ENCODE measurements at regions not wholly inside any gene's neighbourhood (a gene's known extent, or its start where the extent isn't known, plus 50 kb on each side); places are given as distances from the start of the nearest gene placed in this dataset.

- no peak for TF ChIP-seq CTCF (IDR thresholded peaks at IDR 0.05; ENCODE audit: low read depth, low read length)
- no peak overlapping the region for H3K4me3 ChIP-seq (ENCODE audit: low read depth, low read length)
These were observed 187.0 kb downstream of the FBXO8 start for GRCh38 chr4:174096456-174096855.

- TF ChIP-seq CTCF (IDR thresholded peaks at IDR 0.05; ENCODE audit: low read depth, low read length) = no peak
- no peak overlapping the region for H3K4me3 ChIP-seq (ENCODE audit: low read depth, low read length)
These were observed 192.3 kb downstream of the FBXO8 start for GRCh38 chr4:174091130-174091529.

DNA sequence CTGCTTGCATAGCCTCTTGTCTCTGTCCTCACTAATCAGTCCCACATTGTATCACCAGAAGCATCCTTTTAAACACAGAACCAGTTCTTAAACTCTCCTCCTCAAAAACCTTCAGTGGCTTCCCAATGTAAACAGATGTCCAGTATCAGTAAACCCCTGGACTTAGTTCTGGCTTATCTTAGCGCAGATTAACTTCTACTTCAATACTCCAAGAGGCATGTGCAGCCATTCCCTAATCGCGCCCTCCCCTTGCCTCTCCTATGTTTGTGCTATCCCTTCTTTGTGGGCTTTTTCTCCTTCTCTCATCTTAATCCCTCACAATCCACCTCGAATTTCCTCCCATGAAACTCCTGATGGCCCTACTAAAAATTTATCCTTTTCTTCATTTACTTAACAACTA, 193.8 kb downstream of the FBXO8 start:
- H3K4me3 ChIP-seq (ENCODE audit: low read depth, low read length) = no peak overlapping the region
- no peak for TF ChIP-seq CTCF (IDR thresholded peaks at IDR 0.05; ENCODE audit: low read depth, low read length)

DNA sequence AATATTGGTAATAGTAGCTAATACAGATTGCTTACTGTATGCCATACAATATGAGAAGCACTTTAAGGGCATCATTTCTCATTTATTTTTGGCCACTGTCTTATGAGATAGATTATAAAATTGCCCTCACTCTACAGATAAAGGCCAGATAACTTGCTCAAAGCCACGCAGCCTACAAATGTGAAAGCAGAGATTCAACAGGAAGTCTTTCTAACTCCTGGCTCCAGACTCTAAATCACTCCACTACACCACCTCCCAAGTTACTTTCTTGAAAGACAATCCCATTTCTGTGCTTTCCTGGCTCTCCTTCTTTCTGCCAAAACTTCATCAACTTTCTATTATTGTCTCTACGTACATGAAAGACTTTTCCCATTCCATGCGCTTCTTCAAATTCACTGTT, 194.7 kb downstream of the FBXO8 start:
- no peak for TF ChIP-seq CTCF (IDR thresholded peaks at IDR 0.05; ENCODE audit: low read depth, low read length)
- H3K4me3 ChIP-seq (ENCODE audit: low read depth, low read length) = no peak overlapping the region

DNA sequence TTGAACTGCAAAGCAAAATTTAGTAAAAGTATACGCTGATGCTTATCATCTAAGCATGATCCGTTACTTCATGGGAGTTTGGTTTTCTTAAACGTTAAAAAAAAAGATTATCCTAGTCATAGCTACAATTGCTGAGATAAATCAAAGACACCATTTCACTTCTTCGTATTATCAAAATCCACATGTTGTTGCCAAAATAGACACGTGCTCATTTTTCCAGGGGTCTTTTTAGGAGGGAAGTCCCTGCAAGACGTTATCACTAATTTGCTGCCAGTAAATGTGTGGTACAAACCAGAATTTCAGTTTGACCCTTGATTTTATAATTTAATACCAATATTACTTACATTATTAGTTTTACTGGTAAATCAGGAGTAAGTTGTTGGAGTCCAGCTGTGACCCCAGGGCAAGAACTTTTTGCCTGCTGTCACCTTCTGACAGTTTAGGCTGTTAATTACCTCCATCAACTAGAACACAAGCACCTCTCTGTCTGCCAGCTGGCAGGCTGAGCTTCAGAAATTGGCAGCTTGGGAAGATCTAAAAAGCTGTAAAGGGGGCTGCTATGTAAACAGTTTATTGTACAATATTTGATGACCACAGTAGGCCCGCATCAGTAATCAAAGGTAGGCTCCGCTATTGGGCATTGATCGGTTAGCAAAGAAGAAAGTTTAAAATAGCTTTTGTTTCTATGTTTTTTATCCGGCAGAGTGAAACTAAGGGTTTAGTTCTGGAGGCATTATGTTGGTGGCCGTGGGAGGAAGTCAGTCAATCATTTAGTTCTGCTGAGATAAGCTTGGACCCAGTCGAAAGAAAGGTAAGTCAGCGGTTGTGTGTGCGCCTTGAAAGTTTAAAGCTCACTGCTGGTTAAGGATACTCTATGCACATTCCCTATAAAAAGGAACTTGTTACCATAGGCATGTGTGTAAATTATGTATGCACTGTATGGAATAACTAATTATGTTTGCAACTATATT, 196.4 kb downstream of the FBXO8 start:
- TF ChIP-seq CTCF (IDR thresholded peaks at IDR 0.05; ENCODE audit: low read depth, low read length) = no peak
- H3K4me3 ChIP-seq (ENCODE audit: low read depth, low read length) = no peak overlapping the region

DNA sequence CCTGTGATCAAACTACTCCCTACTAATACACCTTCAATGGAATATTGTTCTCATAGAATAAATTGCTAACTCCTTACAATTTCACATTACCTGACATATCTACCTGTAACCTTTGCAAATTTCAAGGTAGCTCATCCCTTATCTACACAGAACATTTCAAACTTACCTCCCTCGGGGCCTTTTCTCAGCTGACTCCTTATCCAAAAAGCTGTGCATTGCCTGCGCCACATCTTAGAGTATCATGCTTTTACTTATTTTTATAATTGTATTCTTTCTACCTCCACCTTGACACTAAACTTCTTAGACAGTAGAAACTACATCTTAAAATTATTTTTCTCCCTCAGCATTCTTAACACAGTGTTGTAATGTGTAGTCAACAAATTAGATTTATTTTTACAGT, 198.5 kb downstream of the FBXO8 start:
- TF ChIP-seq CTCF (IDR thresholded peaks at IDR 0.05; ENCODE audit: low read depth, low read length) = no peak
- no peak overlapping the region for H3K4me3 ChIP-seq (ENCODE audit: low read depth, low read length)

- H3K4me3 ChIP-seq (ENCODE audit: low read depth, low read length) = no peak overlapping the region
- no peak for TF ChIP-seq CTCF (IDR thresholded peaks at IDR 0.05; ENCODE audit: low read depth, low read length)
These were observed 198.9 kb downstream of the FBXO8 start for GRCh38 chr4:174084542-174084941.

All from WI38 (cell line).